ENCODE measurements at regions not wholly inside any gene's neighbourhood (a gene's known extent, or its start where the extent isn't known, plus 50 kb on each side); places are given as distances from the start of the nearest gene placed in this dataset.

DNA sequence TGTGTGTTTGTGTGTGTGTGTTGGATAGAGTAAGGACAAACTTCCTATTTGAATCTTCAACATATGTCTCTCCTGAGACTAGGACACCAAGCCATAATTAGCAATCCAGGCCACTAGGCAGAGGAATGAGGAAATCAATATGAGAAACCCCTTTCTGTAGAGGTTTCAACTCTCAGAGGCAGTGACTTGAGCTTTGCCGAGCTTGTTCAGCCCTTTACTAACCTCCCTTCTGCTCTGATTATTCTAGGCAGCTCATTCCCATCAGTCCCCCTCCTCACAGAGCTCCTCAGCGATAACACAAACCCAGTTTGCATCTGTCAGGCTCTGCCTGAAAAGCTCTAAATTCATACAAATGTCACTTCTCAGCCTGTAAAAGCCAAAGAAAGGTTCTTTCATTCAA is 1030.3 kb downstream of the CDH8 start:
- no peak overlapping the region for H3K4me2 ChIP-seq (ENCODE audit: low read depth, low read length)
- TF ChIP-seq, protein P1, sequence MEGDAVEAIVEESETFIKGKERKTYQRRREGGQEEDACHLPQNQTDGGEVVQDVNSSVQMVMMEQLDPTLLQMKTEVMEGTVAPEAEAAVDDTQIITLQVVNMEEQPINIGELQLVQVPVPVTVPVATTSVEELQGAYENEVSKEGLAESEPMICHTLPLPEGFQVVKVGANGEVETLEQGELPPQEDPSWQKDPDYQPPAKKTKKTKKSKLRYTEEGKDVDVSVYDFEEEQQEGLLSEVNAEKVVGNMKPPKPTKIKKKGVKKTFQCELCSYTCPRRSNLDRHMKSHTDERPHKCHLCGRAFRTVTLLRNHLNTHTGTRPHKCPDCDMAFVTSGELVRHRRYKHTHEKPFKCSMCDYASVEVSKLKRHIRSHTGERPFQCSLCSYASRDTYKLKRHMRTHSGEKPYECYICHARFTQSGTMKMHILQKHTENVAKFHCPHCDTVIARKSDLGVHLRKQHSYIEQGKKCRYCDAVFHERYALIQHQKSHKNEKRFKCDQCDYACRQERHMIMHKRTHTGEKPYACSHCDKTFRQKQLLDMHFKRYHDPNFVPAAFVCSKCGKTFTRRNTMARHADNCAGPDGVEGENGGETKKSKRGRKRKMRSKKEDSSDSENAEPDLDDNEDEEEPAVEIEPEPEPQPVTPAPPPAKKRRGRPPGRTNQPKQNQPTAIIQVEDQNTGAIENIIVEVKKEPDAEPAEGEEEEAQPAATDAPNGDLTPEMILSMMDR (IDR thresholded peaks at IDR 0.05; ENCODE audit: low read length), result no peak
- no peak for TF ChIP-seq EZH2 (optimal IDR thresholded peaks at IDR 0.05; ENCODE audit: low read depth, low read length)
- no peak for TF ChIP-seq EZH2phosphoT487 (IDR thresholded peaks at IDR 0.05; ENCODE audit: low read length)
- no peaks in the 10 kb centered on the region for H3K79me2 ChIP-seq (ENCODE audit: low read length)
- H3K9ac ChIP-seq (ENCODE audit: low read length), result no peak overlapping the region
- no peaks in the 10 kb centered on the region for H3K9me2 ChIP-seq (replicated peaks; ENCODE audit: insufficient read depth, low read length)
- no peak for DNase-seq
- H3K4me1 ChIP-seq (ENCODE audit: low read length), result no peaks in the 10 kb centered on the region
- H4K20me1 ChIP-seq (ENCODE audit: insufficient read depth, low read length), result no peaks in the 10 kb centered on the region
- H3K9me3 ChIP-seq (replicated peaks; ENCODE audit: insufficient read depth, low read length), result no peaks in the 10 kb centered on the region
- no peak overlapping the region for H3K4me3 ChIP-seq (ENCODE audit: low read length)
- no peaks in the 10 kb centered on the region for H3F3A ChIP-seq (ENCODE audit: insufficient read depth, low read length)
- H3K27ac ChIP-seq (ENCODE audit: low read length), result no peak overlapping the region
- no peaks in the 10 kb centered on the region for H3K36me3 ChIP-seq (replicated peaks; ENCODE audit: insufficient read depth, low read length)
- H3K27me3 ChIP-seq (replicated peaks; ENCODE audit: insufficient read depth, low read length), result no peaks in the 10 kb centered on the region
- no peak overlapping the region for H2AFZ ChIP-seq (ENCODE audit: low read length)

DNA sequence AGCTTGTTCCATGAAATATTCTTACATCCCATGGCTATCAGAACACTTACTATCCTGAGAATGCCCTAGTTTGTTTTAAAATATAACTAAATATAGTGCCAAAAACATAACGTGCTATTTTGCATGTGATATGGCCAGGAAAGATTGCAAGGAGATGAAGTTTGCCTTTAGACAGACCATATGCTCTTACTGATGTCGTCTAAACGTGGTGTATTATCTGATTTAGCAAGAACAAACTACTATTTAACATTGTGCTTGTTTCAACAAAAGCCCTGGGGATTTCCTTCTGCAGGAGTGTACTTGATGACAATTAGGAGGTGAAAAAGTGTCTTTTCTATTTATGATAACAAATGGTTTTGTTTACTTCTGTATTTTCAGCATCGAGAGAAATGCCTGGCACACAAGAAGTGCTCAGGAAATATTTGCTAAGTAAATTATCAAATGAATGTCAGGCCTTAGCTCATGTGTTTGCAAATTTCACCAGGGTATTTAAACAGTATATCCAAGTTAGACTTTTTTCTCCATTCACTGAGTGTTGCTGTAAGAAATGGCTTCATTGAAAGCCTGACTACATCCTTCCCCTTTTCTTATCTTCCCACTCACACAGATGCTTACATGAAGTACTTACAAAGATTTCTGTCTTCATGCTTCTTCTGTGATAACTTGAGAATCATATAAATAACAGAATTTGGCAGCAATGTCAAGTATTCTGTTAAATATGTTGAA is 1033.6 kb downstream of the CDH8 start:
- Histone ChIP-seq H3K4me1 (ENCODE audit: low read length) (no peaks in the 10 kb centered on the region), H3K9me2 (replicated peaks; ENCODE audit: insufficient read depth, low read length) (no peaks in the 10 kb centered on the region), H3K27ac (ENCODE audit: low read length) (no peak overlapping the region), H3K36me3 (replicated peaks; ENCODE audit: insufficient read depth, low read length) (no peaks in the 10 kb centered on the region), H3K9ac (ENCODE audit: low read length) (no peak overlapping the region), H3K27me3 (replicated peaks; ENCODE audit: insufficient read depth, low read length) (no peaks in the 10 kb centered on the region), H3K4me3 (ENCODE audit: low read length) (no peak overlapping the region), H4K20me1 (ENCODE audit: insufficient read depth, low read length) (no peaks in the 10 kb centered on the region), H2AFZ (ENCODE audit: low read length) (no peak overlapping the region), H3F3A (ENCODE audit: insufficient read depth, low read length) (no peaks in the 10 kb centered on the region), H3K9me3 (replicated peaks; ENCODE audit: insufficient read depth, low read length) (no peaks in the 10 kb centered on the region), H3K79me2 (ENCODE audit: low read length) (no peaks in the 10 kb centered on the region), H3K4me2 (ENCODE audit: low read depth, low read length) (no peak overlapping the region)
- DNase-seq, result no peak
- TF ChIP-seq EZH2phosphoT487 (IDR thresholded peaks at IDR 0.05; ENCODE audit: low read length) (no peak), EZH2 (optimal IDR thresholded peaks at IDR 0.05; ENCODE audit: low read depth, low read length) (no peak)

DNA sequence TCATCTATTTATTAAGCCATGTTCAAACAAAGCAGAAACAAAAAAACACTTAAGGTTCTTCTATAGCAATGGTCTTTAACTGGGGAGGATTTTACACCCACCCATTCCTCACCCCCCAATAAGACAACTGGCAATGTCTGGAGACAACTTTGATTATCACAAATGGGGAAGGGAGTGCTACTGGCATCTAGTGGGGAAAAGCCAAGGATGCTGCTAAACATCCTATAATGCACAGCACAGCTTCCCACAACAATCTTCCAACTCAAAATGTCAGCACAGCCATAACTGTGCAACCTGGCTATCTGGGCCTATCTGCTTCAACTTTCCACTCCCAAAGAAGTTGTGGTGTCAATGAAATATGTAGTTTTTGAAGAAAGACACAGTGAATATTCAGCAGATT is 1044.4 kb downstream of the CDH8 start:
- Histone ChIP-seq H3K36me3 (replicated peaks; ENCODE audit: insufficient read depth, low read length) (no peaks in the 10 kb centered on the region), H3K9me2 (replicated peaks; ENCODE audit: insufficient read depth, low read length) (no peaks in the 10 kb centered on the region), H3K27ac (ENCODE audit: low read length) (no peak overlapping the region), H3K4me1 (ENCODE audit: low read length) (no peaks in the 10 kb centered on the region), H3K9me3 (replicated peaks; ENCODE audit: insufficient read depth, low read length) (no peaks in the 10 kb centered on the region), H3F3A (ENCODE audit: insufficient read depth, low read length) (no peaks in the 10 kb centered on the region), H2AFZ (ENCODE audit: low read length) (no peak overlapping the region), H4K20me1 (ENCODE audit: insufficient read depth, low read length) (no peaks in the 10 kb centered on the region), H3K27me3 (replicated peaks; ENCODE audit: insufficient read depth, low read length) (no peaks in the 10 kb centered on the region), H3K9ac (ENCODE audit: low read length) (no peak overlapping the region), H3K4me2 (ENCODE audit: low read depth, low read length) (no peak overlapping the region), H3K4me3 (ENCODE audit: low read length) (no peak overlapping the region), H3K79me2 (ENCODE audit: low read length) (no peaks in the 10 kb centered on the region)
- TF ChIP-seq EZH2phosphoT487 (IDR thresholded peaks at IDR 0.05; ENCODE audit: low read length), result no peak
- TF ChIP-seq, protein P1 (IDR thresholded peaks at IDR 0.05; ENCODE audit: low read length), result no peak
- no peak for DNase-seq

DNA sequence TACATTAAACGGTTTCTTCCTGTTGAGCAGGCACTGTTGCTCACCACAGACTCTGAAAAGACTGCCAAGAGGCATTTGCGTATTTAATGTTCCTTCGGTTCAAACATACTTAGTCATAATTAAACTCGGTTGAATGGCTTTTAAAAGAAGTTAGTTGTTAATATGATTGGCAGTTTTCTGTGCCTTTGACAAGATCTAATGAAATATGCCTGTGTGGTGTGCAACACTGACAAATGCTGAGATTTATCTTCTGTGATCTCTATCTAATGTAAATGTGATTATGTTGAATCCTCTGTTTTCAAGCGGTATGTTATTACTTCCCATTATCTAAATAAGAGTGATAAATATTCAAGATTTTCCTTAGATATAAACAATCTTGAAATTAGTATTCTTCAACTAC is 1046.6 kb downstream of the CDH8 start:
- Histone ChIP-seq H2AFZ (ENCODE audit: low read length) (no peak overlapping the region), H3K27ac (ENCODE audit: low read length) (no peak overlapping the region), H3K4me3 (ENCODE audit: low read length) (no peak overlapping the region), H3K79me2 (ENCODE audit: low read length) (no peaks in the 10 kb centered on the region), H3K4me1 (ENCODE audit: low read length) (no peaks in the 10 kb centered on the region), H3K27me3 (replicated peaks; ENCODE audit: insufficient read depth, low read length) (no peaks in the 10 kb centered on the region), H3K9me3 (replicated peaks; ENCODE audit: insufficient read depth, low read length) (no peaks in the 10 kb centered on the region), H3K36me3 (replicated peaks; ENCODE audit: insufficient read depth, low read length) (no peaks in the 10 kb centered on the region), H3K9ac (ENCODE audit: low read length) (no peak overlapping the region), H4K20me1 (ENCODE audit: insufficient read depth, low read length) (no peaks in the 10 kb centered on the region), H3K4me2 (ENCODE audit: low read depth, low read length) (no peak overlapping the region), H3F3A (ENCODE audit: insufficient read depth, low read length) (no peaks in the 10 kb centered on the region), H3K9me2 (replicated peaks; ENCODE audit: insufficient read depth, low read length) (no peaks in the 10 kb centered on the region)
- no peak for DNase-seq
- TF ChIP-seq, protein P1 (IDR thresholded peaks at IDR 0.05; ENCODE audit: low read length), result no peak
